HepG2 (cell line): ENCODE measurements at regions not wholly inside any gene's neighbourhood (a gene's known extent, or its start where the extent isn't known, plus 50 kb on each side); places are given as distances from the start of the nearest gene placed in this dataset.
A peak's percentile ranks its signal among the peaks of the same experiment; 100 is the strongest.

Source experiments
- AHDC1 ChIP-seq: sonication (generic); formaldehyde crosslinking; IDR thresholded peaks from 2 replicates; pipeline ENCODE4 v1.5.1; 2020; ENCODE audit warnings: mild to moderate bottlenecking, missing genetic modification reagents, borderline replicate concordance
- AHR ChIP-seq: IDR thresholded peaks from 2 replicates; pipeline ENCODE4 v1.6.1; 2018; ENCODE audit warnings: missing genetic modification reagents, missing compliant biosample characterization
- ATF3 ChIP-seq: sonication (generic); formaldehyde crosslinking; IDR thresholded peaks from 2 replicates; pipeline ENCODE4 v1.4.0; 2020; ENCODE audit warnings: missing genetic modification reagents
- BRF2 ChIP-seq: sonication (generic); formaldehyde crosslinking; IDR thresholded peaks from 2 replicates; pipeline ENCODE4 v1.8.1; 2022; ENCODE audit warnings: mild to moderate bottlenecking, missing genetic modification reagents
- DNMT3B ChIP-seq: conservative IDR thresholded peaks from 2 replicates; pipeline ENCODE4 v1.6.1; 2016; ENCODE audit warnings: missing biosample characterization, control low read depth
- GMEB2 ChIP-seq: IDR thresholded peaks from 2 replicates; pipeline ENCODE4 v1.6.1; 2016; ENCODE audit warnings: missing biosample characterization, missing genetic modification reagents, low read depth
- ISL2 ChIP-seq: sonication (generic); formaldehyde crosslinking; IDR thresholded peaks from 2 replicates; pipeline ENCODE4 v1.5.0; 2020; ENCODE audit warnings: missing genetic modification reagents
- JUN ChIP-seq: sonication (generic); formaldehyde crosslinking; IDR thresholded peaks from 2 replicates; pipeline ENCODE4 v1.4.0; 2020; ENCODE audit warnings: mild to moderate bottlenecking, missing genetic modification reagents
- LCORL ChIP-seq, 2 experiments: fragments of 450-650 bp in 1 of 2; sonication (generic) in 1 of 2; formaldehyde crosslinking in 1 of 2; IDR thresholded peaks; 2 replicates each; pipeline versions ENCODE4 v1.5.0 to v1.6.1; 2017 to 2020; ENCODE audit warnings: antibody characterized with exemption in 1 of 2, missing genetic modification reagents in 1 of 2
- NAIF1 ChIP-seq: sonication (generic); formaldehyde crosslinking; IDR thresholded peaks from 2 replicates; pipeline ENCODE4 v1.5.0; 2020; ENCODE audit warnings: mild to moderate bottlenecking, missing genetic modification reagents, borderline replicate concordance
- PAWR ChIP-seq: sonication (generic); formaldehyde crosslinking; IDR thresholded peaks from 2 replicates; pipeline ENCODE4 v1.4.0; 2020; ENCODE audit warnings: missing genetic modification reagents, mild to moderate bottlenecking, borderline replicate concordance
- PITX1 ChIP-seq: sonication (generic); formaldehyde crosslinking; IDR thresholded peaks from 2 replicates; pipeline ENCODE4 v1.5.1; 2020; ENCODE audit warnings: mild to moderate bottlenecking, missing genetic modification reagents
- ZFYVE20 ChIP-seq: sonication (generic); formaldehyde crosslinking; IDR thresholded peaks from 2 replicates; pipeline ENCODE4 v1.8.0; 2023; ENCODE audit warnings: low read depth, mild to moderate bottlenecking, moderate library complexity, missing genetic modification reagents, borderline replicate concordance
- ZNF12 ChIP-seq: sonication (generic); formaldehyde crosslinking; IDR thresholded peaks from 2 replicates; pipeline ENCODE4 v1.5.0; 2020; ENCODE audit warnings: missing genetic modification reagents
- ZNF276 ChIP-seq: sonication (generic); formaldehyde crosslinking; IDR thresholded peaks from 2 replicates; pipeline ENCODE4 v1.4.0; 2020; ENCODE audit warnings: mild to moderate bottlenecking, low read depth, missing genetic modification reagents
- ZNF441 ChIP-seq: sonication (generic); formaldehyde crosslinking; IDR thresholded peaks from 2 replicates; pipeline ENCODE4 v1.7.0; 2021; ENCODE audit warnings: missing genetic modification reagents, borderline replicate concordance
- ZNF558 ChIP-seq: sonication (generic); formaldehyde crosslinking; IDR thresholded peaks from 2 replicates; pipeline ENCODE4 v1.9.0; 2022; ENCODE audit warnings: mild to moderate bottlenecking, missing genetic modification reagents, borderline replicate concordance

GRCh38 chr9:89993678-89994630, 389.1 kb downstream of the GADD45G start (continued):
- TF ChIP-seq ZNF558 (CRISPR knock-in tag) (0 out of 2 replicates have a peak, but pooled peaks have one; percentile 46), JUN (no peak), GMEB2 (no peak), ZFYVE20 (CRISPR knock-in tag) (no peak), ISL2 (peak; percentile 58; the same call in 1 of the 2 replicates), LCORL (IDR thresholded peaks at IDR 0.05) (no peak), LCORL (CRISPR knock-in tag; IDR thresholded peaks at IDR 0.05) (peak; percentile 61; the same call in 1 of the 2 replicates), ZNF441 (CRISPR knock-in tag) (0 out of 2 replicates have a peak, but pooled peaks have one; percentile 25), BRF2 (CRISPR knock-in tag) (no peak), ZNF276 (CRISPR knock-in tag) (no peak), DNMT3B (CRISPR knock-in tag) (0 out of 2 replicates have a peak, but pooled peaks have one; percentile 55), AHDC1 (CRISPR knock-in tag) (peak; percentile 67; the same call in 1 of the 2 replicates), PAWR (no peak), ZNF12 (CRISPR knock-in tag) (0 out of 2 replicates have a peak, but pooled peaks have one; percentile 24), AHR (CRISPR knock-in tag) (no peak), ATF3 (CRISPR knock-in tag) (peak; percentile 37; the same call in 1 of the 2 replicates), PITX1 (peak; percentile 88; the same call in 1 of the 2 replicates), NAIF1 (CRISPR knock-in tag) (0 out of 2 replicates have a peak, but pooled peaks have one; percentile 32)
